ENCODE measurements at regions not wholly inside any gene's neighbourhood (a gene's known extent, or its start where the extent isn't known, plus 50 kb on each side); places are given as distances from the start of the nearest gene placed in this dataset.

GRCh38 chr18:47528343-47528742 lies 276.9 kb upstream of the SKOR2 start:
- no peak for DNase-seq

- DNase-seq: no peak
These were observed 274.7 kb upstream of the SKOR2 start for GRCh38 chr18:47526147-47526546.

- DNase-seq: no peak
These were observed 270.9 kb upstream of the SKOR2 start for GRCh38 chr18:47522359-47522758.

- no peak for DNase-seq
These were observed 268.8 kb upstream of the SKOR2 start for GRCh38 chr18:47520263-47520662.

- DNase-seq: no peak
These were observed 268.2 kb upstream of the SKOR2 start for GRCh38 chr18:47519706-47520105.

GRCh38 chr18:47519277-47519676 lies 267.8 kb upstream of the SKOR2 start:
- no peak for DNase-seq

GRCh38 chr18:47513614-47514013 lies 262.2 kb upstream of the SKOR2 start:
- DNase-seq: no peak

GRCh38 chr18:47512726-47513435 lies 261.4 kb upstream of the SKOR2 start:
- DNase-seq: no peak

- DNase-seq: no peak
These were observed 260.6 kb upstream of the SKOR2 start for GRCh38 chr18:47512056-47512455.

- no peak for DNase-seq
These were observed 259.4 kb upstream of the SKOR2 start for GRCh38 chr18:47510831-47511230.

- no peak for DNase-seq
These were observed 256.2 kb upstream of the SKOR2 start for GRCh38 chr18:47507651-47508050.

- no peak for DNase-seq
These were observed 255.4 kb upstream of the SKOR2 start for GRCh38 chr18:47506897-47507296.

GRCh38 chr18:47501946-47502345 lies 250.5 kb upstream of the SKOR2 start:
- DNase-seq: no peak

- DNase-seq: no peak
These were observed 249.5 kb upstream of the SKOR2 start for GRCh38 chr18:47500930-47501329.

GRCh38 chr18:47492691-47493090 lies 241.2 kb upstream of the SKOR2 start:
- DNase-seq: no peak

GRCh38 chr18:47490882-47491281 lies 239.4 kb upstream of the SKOR2 start:
- DNase-seq: no peak

- no peak for DNase-seq
These were observed 233.8 kb upstream of the SKOR2 start for GRCh38 chr18:47485221-47485797.

GRCh38 chr18:47484068-47484467 lies 232.6 kb upstream of the SKOR2 start:
- DNase-seq: no peak

GRCh38 chr18:47480166-47480565 lies 228.7 kb upstream of the SKOR2 start:
- no peak for DNase-seq

- no peak for DNase-seq
These were observed 220.3 kb upstream of the SKOR2 start for GRCh38 chr18:47471784-47472183.

- DNase-seq: no peak
These were observed 219.5 kb upstream of the SKOR2 start for GRCh38 chr18:47470941-47471340.

- DNase-seq: no peak
These were observed 218.1 kb upstream of the SKOR2 start for GRCh38 chr18:47469576-47469975.

- no peak for DNase-seq
These were observed 210.5 kb upstream of the SKOR2 start for GRCh38 chr18:47461977-47462376.

GRCh38 chr18:47461406-47461948 lies 210.0 kb upstream of the SKOR2 start:
- no peak for DNase-seq

- no peak for DNase-seq
These were observed 207.0 kb upstream of the SKOR2 start for GRCh38 chr18:47458483-47458882.
